C4-2B (cell line): ENCODE measurements at regions not wholly inside any gene's neighbourhood (a gene's known extent, or its start where the extent isn't known, plus 50 kb on each side); places are given as distances from the start of the nearest gene placed in this dataset.

Experiments used
- H3K27ac ChIP-seq: fragments of 450-650 bp; 2 replicates; pipeline ENCODE4 v1.5.1; 2017
- ZFX ChIP-seq: fragments of 450-650 bp; IDR thresholded peaks from 2 replicates; pipeline ENCODE4 v1.6.1; 2017
- TF ChIP-seq, protein P1 (sequence below): fragments of 450-650 bp; conservative IDR thresholded peaks from 2 replicates; pipeline ENCODE4 v1.5.1; 2017; ENCODE audit warnings: mild to moderate bottlenecking

DNA sequence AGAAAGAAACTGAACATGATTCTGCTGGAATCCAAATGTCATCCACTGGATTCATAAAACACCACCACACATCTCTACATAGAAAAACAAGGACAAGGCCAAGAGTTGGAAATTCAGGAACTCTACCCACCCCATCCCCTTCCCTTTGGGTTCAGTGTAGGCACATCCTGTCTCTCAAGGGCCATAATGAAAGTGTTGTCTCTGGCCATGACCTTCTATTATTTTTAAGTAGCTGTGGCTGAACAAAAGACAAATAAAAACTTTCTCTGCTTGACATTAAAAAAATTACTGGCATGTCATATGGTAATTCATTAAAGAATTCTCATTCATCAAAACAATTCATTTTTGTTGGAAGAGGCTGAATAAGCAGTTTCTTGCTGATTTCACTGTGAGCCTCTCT, 54.9 kb upstream of the ZBTB18 start:
- H3K27ac ChIP-seq, result no peak overlapping the region
- TF ChIP-seq ZFX, result no peak
- TF ChIP-seq, protein P1, sequence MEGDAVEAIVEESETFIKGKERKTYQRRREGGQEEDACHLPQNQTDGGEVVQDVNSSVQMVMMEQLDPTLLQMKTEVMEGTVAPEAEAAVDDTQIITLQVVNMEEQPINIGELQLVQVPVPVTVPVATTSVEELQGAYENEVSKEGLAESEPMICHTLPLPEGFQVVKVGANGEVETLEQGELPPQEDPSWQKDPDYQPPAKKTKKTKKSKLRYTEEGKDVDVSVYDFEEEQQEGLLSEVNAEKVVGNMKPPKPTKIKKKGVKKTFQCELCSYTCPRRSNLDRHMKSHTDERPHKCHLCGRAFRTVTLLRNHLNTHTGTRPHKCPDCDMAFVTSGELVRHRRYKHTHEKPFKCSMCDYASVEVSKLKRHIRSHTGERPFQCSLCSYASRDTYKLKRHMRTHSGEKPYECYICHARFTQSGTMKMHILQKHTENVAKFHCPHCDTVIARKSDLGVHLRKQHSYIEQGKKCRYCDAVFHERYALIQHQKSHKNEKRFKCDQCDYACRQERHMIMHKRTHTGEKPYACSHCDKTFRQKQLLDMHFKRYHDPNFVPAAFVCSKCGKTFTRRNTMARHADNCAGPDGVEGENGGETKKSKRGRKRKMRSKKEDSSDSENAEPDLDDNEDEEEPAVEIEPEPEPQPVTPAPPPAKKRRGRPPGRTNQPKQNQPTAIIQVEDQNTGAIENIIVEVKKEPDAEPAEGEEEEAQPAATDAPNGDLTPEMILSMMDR, result no peak

DNA sequence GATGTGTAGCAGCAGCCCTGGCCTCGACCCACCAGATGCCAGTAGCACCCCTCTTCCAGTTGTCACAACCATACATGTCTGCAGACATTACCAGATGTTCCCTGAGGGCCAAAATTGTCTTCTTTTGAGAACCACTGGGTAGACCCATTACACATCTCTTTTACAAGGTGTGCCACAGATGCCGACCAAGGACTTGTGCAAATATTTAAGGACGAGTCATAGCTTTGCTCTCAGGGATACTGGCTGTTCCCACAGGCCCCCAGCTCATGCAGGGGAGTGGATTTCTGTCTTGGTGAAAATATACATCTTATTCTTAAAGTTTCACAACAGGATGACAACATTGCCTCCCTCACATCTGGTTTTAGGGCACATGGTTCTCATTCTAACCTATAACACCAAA, 59.4 kb upstream of the ZBTB18 start:
- H3K27ac ChIP-seq, result no peak overlapping the region
- TF ChIP-seq, protein P1, result no peak
- TF ChIP-seq ZFX, result no peak

DNA sequence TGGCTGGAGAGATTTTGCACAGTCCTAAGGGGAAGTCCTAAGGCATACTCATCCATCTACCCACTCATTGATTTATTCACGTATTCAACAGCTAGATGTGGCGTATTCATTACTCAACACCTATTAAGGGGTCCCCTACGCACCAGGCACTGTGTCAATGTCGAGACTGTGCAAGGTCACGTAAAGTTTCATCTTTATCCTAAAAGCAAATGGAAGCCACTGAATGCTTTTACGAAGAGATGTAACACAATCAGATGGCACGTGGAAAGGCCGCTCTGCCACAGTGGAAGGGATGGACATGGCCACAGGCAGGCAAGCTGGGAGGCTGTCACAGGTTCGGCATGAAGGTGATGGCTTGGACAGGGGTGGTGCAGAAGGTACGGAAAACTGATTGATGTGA, 66.3 kb upstream of the ZBTB18 start:
- H3K27ac ChIP-seq, result no peak overlapping the region
- no peak for TF ChIP-seq ZFX
- TF ChIP-seq, protein P1, result no peak

DNA sequence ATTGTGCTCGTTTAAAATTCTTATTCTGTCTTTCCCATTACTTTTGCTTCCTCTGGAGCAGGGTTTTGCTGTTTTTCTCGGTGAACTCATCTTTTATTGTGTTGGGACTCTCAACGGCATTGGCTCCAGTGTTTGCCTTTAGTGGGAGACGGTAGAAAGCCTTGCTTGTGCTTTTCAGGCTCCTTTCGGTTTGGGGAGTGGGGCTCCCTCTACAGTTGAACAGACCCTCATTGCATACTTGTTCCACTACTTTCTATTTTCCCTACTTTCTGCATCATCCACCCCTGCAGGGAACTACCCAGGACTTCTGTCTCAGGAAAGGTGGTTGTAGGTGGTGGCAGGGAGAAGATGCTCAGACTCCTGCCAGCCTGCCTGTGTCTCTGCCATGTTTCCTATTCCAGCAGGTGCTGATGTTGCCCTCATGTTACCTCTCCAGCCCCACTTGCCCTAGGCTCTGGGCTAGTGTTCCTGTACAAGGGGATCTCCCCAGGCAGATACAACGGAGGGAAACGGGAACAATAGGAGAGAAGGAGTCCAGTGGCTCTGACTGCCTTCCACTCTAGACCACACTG, 68.5 kb upstream of the ZBTB18 start:
- TF ChIP-seq ZFX, result no peak
- TF ChIP-seq, protein P1, result no peak
- H3K27ac ChIP-seq, result no peak overlapping the region

DNA sequence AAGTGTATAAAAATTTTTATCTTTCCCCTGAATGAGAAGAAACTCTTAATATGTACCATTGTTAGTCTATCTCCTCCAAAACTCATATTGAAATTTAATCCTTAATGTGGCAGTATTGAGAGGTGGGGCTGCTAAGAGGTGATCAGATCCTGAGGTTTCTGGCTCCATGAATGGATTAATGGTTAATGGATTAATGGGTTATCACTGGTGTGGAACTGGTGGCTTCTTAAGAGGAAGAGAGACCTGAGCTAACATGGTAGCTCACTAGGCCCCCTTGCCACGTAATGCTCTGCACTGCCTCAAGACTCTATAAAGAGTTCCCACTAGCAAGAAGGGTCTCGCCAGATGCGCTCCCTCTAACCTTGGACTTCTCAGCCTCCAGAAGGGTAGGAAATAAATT, 70.6 kb upstream of the ZBTB18 start:
- no peak overlapping the region for H3K27ac ChIP-seq
- TF ChIP-seq, protein P1, result no peak
- no peak for TF ChIP-seq ZFX

DNA sequence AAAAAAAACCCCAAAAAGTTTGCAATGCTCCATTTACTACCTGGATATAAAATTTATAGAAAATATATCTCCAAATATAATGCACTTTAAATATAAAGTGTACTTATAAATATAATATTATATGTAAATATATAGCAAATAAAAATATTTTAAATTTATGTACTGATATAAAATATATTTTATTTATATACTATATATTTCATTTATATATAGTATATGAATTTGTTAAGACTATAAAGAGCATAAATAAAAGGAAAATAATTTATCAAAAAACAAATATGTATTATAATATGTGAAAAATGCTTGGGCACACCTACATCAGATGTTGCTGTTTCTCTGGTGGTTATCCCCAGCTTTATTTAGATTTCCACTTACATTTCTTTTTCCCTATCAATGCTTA, 71.0 kb upstream of the ZBTB18 start:
- no peak for TF ChIP-seq ZFX
- TF ChIP-seq, protein P1, result no peak
- H3K27ac ChIP-seq, result no peak overlapping the region

DNA sequence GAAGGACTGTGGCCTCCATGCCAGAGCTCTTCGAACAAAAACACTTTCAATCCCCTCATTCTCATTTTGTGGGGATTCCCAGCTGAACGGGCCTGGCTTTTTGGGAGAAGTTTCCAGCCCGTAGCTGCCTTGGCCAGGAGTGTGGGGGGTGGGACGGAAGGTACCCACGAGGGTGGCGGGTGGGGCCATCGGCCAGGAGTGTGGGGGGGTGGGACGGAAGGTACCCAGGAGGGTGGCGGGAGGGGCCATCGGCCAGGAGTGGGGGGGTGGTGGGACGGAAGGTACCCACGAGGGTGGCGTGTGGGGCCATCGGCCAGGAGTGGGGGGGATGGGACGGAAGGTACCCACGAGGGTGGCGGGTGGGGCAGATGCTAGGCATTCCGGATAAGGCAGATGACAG, 71.7 kb upstream of the ZBTB18 start:
- H3K27ac ChIP-seq, result no peak overlapping the region
- no peak for TF ChIP-seq ZFX
- TF ChIP-seq, protein P1, result no peak
